Heart left ventricle (tissue), 16 donors: ENCODE measurements at regions not wholly inside any gene's neighbourhood (a gene's known extent, or its start where the extent isn't known, plus 50 kb on each side); places are given as distances from the start of the nearest gene placed in this dataset.

Source experiments
- ATAC-seq, 4 donors: fragments of 200-7000 bp; cut with Tn5 transposase; one replicate each; pipeline ENCODE4 v1.9.1; 2020 to 2022; ENCODE audit warnings: moderate library complexity in 4 of 4, mild to moderate bottlenecking in 3 of 4, moderate number of reproducible peaks in 1 of 4
- DNase-seq, 5 donors: peaks; one replicate each; pipeline ENCODE4 v3.0.0-alpha.2; 2020
- H3K27ac ChIP-seq, 12 donors: fragments of 200-600 bp; sonication (generic) in 4 of 12; one replicate each; pipeline versions ENCODE4 v1.5.0 to v1.8.0; 2016 to 2022; ENCODE audit warnings: mild to moderate bottlenecking in 2 of 12
- H3K27me3 ChIP-seq, 9 donors: fragments of 200-600 bp; sonication (generic) in 2 of 9; one replicate each; pipeline versions ENCODE4 v1.5.1 to v1.8.0; 2016 to 2022; ENCODE audit warnings: mild to moderate bottlenecking in 3 of 9
- H3K36me3 ChIP-seq, 9 donors: fragments of 200-600 bp; sonication (generic) in 2 of 9; one replicate each; pipeline versions ENCODE4 v1.5.0 to v1.8.0; 2018 to 2022; ENCODE audit warnings: mild to moderate bottlenecking in 2 of 9
- H3K4me1 ChIP-seq, 12 donors: fragments of 200-600 bp; sonication (generic) in 4 of 12; one replicate each; pipeline versions ENCODE4 v1.5.0 to v1.8.0; 2016 to 2022; ENCODE audit warnings: mild to moderate bottlenecking in 3 of 12
- H3K4me3 ChIP-seq, 12 donors: fragments of 200-600 bp; sonication (generic) in 4 of 12; one replicate each; pipeline versions ENCODE4 v1.5.0 to v1.8.0; 2017 to 2022; ENCODE audit warnings: mild to moderate bottlenecking in 9 of 12, moderate library complexity in 4 of 12
- H3K9me3 ChIP-seq, 12 donors: fragments of 200-600 bp; sonication (generic) in 4 of 12; one replicate each; pipeline versions ENCODE4 v1.5.0 to v1.8.0; 2016 to 2022; ENCODE audit warnings: mild to moderate bottlenecking in 1 of 12
- POLR2A ChIP-seq, 2 donors: fragments of 450-650 bp; IDR thresholded peaks; one replicate each; pipeline ENCODE4 v1.6.1; 2017; ENCODE audit warnings: antibody characterized with exemption in 2 of 2, mild to moderate bottlenecking in 2 of 2, moderate library complexity in 2 of 2
- WGBS, 4 donors: extraction: QIAGEN DNeasy Blood & Tissue Kit in 2 of 4; methylation state at CpG; one replicate each; pipeline versions ENCODE4 v1.1.5 to v1.1.7; 2013 to 2018; 5-methylcytosine and 5-hydroxymethylcytosine counted together
- intact Hi-C, 10 donors: fragments of 100-400 bp; cut with DNase I; formaldehyde crosslinking; loops; one replicate each; pipeline versions ENCODE4 v1.11.1 to v1.14.2; 2022
- TF ChIP-seq, protein P1 (sequence below), 12 donors: fragments of 200-600 bp; sonication (generic) in 4 of 12; IDR thresholded peaks; one replicate each; pipeline versions ENCODE4 v1.5.0 to v1.8.0; 2018 to 2022; ENCODE audit warnings: antibody characterized with exemption in 12 of 12, mild to moderate bottlenecking in 5 of 12
- donor health status: ischemic (EF 13 %, LVEDD 7.1; RV severe dilation, severe dysfunction).
- donor health status: healthy with polysubstance abuse.
- donor health status: DM: no; HTN: yes; CAD: no.
- donor health status: DM: no; HTN: no; CAD: no.
- donor health status: ischemic (EF 25% LVEDD 6.9; RV normal size, moderate dysfunction).
- donor health status: ischemic (EF 25% LVEDD 5.7; RV mildly dilated, moderate dysfunction).
- donor health status: healthy.
- donor health status: DM: yes; HTN: yes; CAD: no.
- donor health status: ischemic (EF 35%, LVEDD 5.7; RV mildly dilated, moderate dysfunction).
- donor health status: nonischemic (EF 11% LVEDD 7.7; RV severe dilation, severe dysfunction).
- donor health status: DM: yes; HTN: yes; CAD: no.
- donor health status: PGD.
- donor health status: ischemic (EF 29% LVEDD 5.4; RV normal size, mild dysfunction).
- donor health status: nonischemic (EF 23%, LVEDD 6.1; RV moderate dilation, normal function).

DNA sequence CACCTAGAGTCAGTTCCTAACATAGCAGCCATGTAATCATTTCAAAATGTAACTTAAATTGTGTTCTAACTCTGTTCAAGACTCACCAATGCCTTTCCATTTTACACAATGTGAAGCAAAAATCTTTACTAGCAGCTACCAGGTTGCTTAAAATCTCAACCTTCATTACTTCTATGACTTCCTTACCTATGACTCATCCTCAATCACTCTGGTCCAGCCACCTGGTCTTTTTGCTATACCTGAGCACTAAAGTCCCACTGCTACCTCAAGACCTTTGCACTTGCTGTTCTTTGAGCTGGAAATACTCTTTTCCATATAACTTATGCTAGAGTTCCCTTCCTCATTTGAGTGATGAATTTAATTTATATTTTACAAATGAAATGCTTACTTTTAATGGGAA lies 993.2 kb downstream of the NTRK3 start:
- Histone ChIP-seq H3K27me3 (no peaks in the 10 kb centered on the region), H3K9me3 (peaks cover 0 to 3% (median 0%) of the 10 kb centered on the region in 12 donors), H3K36me3 (no peaks in the 10 kb centered on the region), H3K4me1 (no peaks in the 10 kb centered on the region), H3K27ac (no peak overlapping the region), H3K4me3 (no peak overlapping the region)
- no peak for ATAC-seq
- no peak for DNase-seq
- intact Hi-C loops: no loop called here
- no peak for TF ChIP-seq POLR2A (IDR thresholded peaks at IDR 0.05)
- TF ChIP-seq, protein P1, sequence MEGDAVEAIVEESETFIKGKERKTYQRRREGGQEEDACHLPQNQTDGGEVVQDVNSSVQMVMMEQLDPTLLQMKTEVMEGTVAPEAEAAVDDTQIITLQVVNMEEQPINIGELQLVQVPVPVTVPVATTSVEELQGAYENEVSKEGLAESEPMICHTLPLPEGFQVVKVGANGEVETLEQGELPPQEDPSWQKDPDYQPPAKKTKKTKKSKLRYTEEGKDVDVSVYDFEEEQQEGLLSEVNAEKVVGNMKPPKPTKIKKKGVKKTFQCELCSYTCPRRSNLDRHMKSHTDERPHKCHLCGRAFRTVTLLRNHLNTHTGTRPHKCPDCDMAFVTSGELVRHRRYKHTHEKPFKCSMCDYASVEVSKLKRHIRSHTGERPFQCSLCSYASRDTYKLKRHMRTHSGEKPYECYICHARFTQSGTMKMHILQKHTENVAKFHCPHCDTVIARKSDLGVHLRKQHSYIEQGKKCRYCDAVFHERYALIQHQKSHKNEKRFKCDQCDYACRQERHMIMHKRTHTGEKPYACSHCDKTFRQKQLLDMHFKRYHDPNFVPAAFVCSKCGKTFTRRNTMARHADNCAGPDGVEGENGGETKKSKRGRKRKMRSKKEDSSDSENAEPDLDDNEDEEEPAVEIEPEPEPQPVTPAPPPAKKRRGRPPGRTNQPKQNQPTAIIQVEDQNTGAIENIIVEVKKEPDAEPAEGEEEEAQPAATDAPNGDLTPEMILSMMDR (IDR thresholded peaks at IDR 0.05): no peak

DNA sequence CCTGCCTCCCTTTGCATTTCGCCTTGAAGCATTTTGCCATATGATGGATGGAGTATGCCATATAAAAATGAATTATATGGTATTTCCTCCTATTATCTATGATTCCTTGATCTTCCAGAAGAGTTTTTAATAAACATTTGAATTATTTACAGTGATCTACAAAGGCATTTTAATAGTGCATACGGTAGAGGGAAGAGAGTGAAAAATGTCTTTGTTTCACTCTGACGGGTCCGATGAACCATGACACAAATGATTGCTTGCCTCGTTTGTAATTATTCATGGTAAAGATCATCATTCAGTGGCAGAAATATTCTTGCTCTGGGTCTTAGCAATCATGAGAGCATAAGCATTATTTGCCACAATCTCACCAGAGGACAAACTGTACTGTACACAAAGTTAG lies 1010.9 kb downstream of the NTRK3 start:
- DNase-seq: no peak
- WGBS, 4 donors: 83 to 88% (median 84%) methylated on average over 5 of the region's 5 CpGs

DNA sequence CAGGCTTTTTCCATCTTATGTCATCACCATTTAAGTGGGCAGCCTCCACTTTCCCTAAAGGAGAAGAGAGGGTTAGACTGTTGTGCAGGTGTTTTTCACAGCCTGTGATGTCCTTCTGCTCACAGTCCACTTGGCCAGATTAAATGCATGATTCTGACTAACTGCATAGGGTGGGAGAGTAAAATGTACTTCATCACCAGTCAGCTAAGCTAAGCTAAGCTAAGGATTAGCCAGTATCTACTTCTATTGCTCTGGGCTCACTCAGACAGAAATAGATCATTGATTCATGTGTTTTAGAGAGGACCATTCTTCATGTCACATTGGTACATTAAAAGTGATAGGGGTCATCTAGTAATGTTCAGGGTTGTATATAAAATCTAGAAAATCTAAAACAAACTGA lies 1013.1 kb downstream of the NTRK3 start:
- ATAC-seq (no peak), DNase-seq (no peak)
- Histone ChIP-seq H3K4me1 (no peaks in the 10 kb centered on the region), H3K9me3 (no peaks in the 10 kb centered on the region), H3K27ac (no peak overlapping the region), H3K4me3 (no peak overlapping the region), H3K27me3 (no peaks in the 10 kb centered on the region), H3K36me3 (no peaks in the 10 kb centered on the region)
- TF ChIP-seq, protein P1 (IDR thresholded peaks at IDR 0.05): no peak
- no peak for TF ChIP-seq POLR2A (IDR thresholded peaks at IDR 0.05)
- intact Hi-C loops: no loop called here

More for the DNA sequence above, 1010.9 kb downstream of the NTRK3 start:
- Histone ChIP-seq H3K27me3 (no peaks in the 10 kb centered on the region), H3K4me3 (no peak overlapping the region), H3K36me3 (no peaks in the 10 kb centered on the region), H3K9me3 (peaks cover 0 to 6% (median 0%) of the 10 kb centered on the region in 12 donors), H3K4me1 (no peaks in the 10 kb centered on the region), H3K27ac (no peak overlapping the region)
- TF ChIP-seq, protein P1 (IDR thresholded peaks at IDR 0.05): no peak
- TF ChIP-seq POLR2A (IDR thresholded peaks at IDR 0.05): no peak
- ATAC-seq: no peak
- intact Hi-C loops: no loop called here

DNA sequence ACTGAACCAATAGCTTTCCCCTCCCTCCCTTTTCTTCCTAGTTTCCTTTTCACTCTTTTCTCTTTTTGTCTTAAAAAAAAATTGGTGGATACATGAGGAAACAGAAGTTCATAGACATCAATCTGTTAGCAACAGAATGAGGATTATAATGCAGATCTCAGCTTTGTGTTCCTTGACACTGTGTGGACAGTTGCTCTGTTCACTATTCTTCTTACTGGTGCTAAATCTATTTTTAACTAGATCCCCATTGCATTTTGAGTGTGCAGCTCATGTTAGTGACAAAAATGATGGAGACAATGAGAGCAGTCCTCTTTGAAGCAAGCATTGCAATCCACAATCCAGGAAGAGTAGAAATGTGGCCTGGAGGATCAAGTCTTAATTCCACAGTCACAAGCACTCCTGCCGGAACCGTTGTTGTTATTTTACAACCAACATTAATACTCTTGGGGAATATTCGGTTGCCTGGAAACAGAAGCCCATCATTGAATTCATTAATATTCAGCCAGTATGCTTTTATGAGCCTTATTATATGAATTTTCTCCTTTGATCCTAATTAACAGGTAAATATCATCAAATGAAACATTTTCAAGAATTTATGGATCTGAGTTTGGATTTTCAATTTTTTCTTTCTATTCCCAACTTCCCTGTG lies 1016.8 kb downstream of the NTRK3 start:
- intact Hi-C loops: no loop called here
- H3K27me3 ChIP-seq: no peaks in the 10 kb centered on the region
- ATAC-seq (no peak), DNase-seq (no peak)
- no peak overlapping the region for H3K4me3 ChIP-seq
- 77 to 87% (median 85%) methylated on average over 3 of the region's 3 CpGs for WGBS, 4 donors
- H3K36me3 ChIP-seq: no peaks in the 10 kb centered on the region
- no peak overlapping the region for H3K27ac ChIP-seq
- no peaks in the 10 kb centered on the region for H3K9me3 ChIP-seq
- no peaks in the 10 kb centered on the region for H3K4me1 ChIP-seq
- no peak for TF ChIP-seq POLR2A (IDR thresholded peaks at IDR 0.05)
- TF ChIP-seq, protein P1 (IDR thresholded peaks at IDR 0.05): no peak
